B cell (primary cell): ENCODE measurements at regions not wholly inside any gene's neighbourhood (a gene's known extent, or its start where the extent isn't known, plus 50 kb on each side); places are given as distances from the start of the nearest gene placed in this dataset.

ENCODE experiments used
- ATAC-seq: fragments of 200-7000 bp; cut with Tn5 transposase; one replicate; pipeline ENCODE4 v1.10.0; 2021; ENCODE audit warnings: low read depth, mild to moderate bottlenecking, moderate number of reproducible peaks, moderate library complexity
- CTCF ChIA-PET: fragments of 350-600 bp; sonication (Branson Sonifier 250); formaldehyde crosslinking; loops from one replicate; lab custom pipeline; 2021; ENCODE audit warnings: antibody characterized with exemption, inconsistent platforms; lab: Charles Lee
- POLR2A ChIA-PET: fragments of 350-600 bp; sonication (Branson Sonifier 250); formaldehyde crosslinking; loops from one replicate; lab custom pipeline; 2021; ENCODE audit warnings: antibody characterized with exemption; lab: Charles Lee
- DNase-seq: peaks from one replicate; pipeline ENCODE4 v3.0.0; 2013
- H2AFZ ChIP-seq: 2 replicates; pipeline ENCODE4 v1.6.1; 2012; ENCODE audit warnings: mild to moderate bottlenecking, low read depth, low read length; ENCODE audit not compliant: insufficient read depth, poor library complexity, severe bottlenecking
- H3K27ac ChIP-seq, 2 donors: 1 replicate in 1 of 2; 2 replicates in 1 of 2; pipeline ENCODE4 v1.5.1; 2012 to 2013; ENCODE audit warnings: low read length in 2 of 2, mild to moderate bottlenecking in 2 of 2, moderate library complexity in 1 of 2
- H3K27me3 ChIP-seq, 4 experiments: fragments of 200-600 bp in 1 of 4; sonication (generic) in 1 of 4; replicated peaks in 1 of 4; 1 replicate in 2 of 4; 2 replicates in 2 of 4; pipeline versions ENCODE4 v1.6.1 to v1.7.0; 2013 to 2016; ENCODE audit warnings: low read length in 3 of 4, mild to moderate bottlenecking in 2 of 4, mixed read lengths in 1 of 4, moderate library complexity in 1 of 4; ENCODE audit not compliant: insufficient read depth in 4 of 4, control insufficient read depth in 3 of 4; ENCODE audit errors: control extremely low read depth in 1 of 4
- H3K36me3 ChIP-seq, 2 experiments: replicated peaks in 1 of 2; 1 replicate in 1 of 2; 2 replicates in 1 of 2; pipeline versions ENCODE4 v1.6.1 to v1.7.1; 2013; ENCODE audit warnings: low read length in 1 of 2; ENCODE audit not compliant: insufficient read depth in 2 of 2, control insufficient read depth in 1 of 2; ENCODE audit errors: control extremely low read depth in 1 of 2, extremely low read depth in 1 of 2
- H3K4me1 ChIP-seq, 2 donors: fragments of 200-600 bp in 1 of 2; sonication (generic) in 1 of 2; 1 replicate in 1 of 2; 2 replicates in 1 of 2; pipeline versions ENCODE4 v1.5.1 to v1.6.1; 2013 to 2017; ENCODE audit warnings: low read length in 2 of 2; ENCODE audit not compliant: control insufficient read depth in 2 of 2, insufficient read depth in 2 of 2
- H3K4me2 ChIP-seq: replicated peaks from 2 replicates; pipeline ENCODE3; 2012; ENCODE audit warnings: mild to moderate bottlenecking, low read depth, low read length; ENCODE audit not compliant: poor library complexity, severe bottlenecking
- H3K4me3 ChIP-seq, 5 experiments: fragments of 200-600 bp in 1 of 5; sonication (generic) in 1 of 5; 1 replicate in 3 of 5; 2 replicates in 2 of 5; pipeline versions ENCODE4 v1.5.1 to v1.7.0; 2011 to 2016; ENCODE audit warnings: low read length in 4 of 5, mild to moderate bottlenecking in 4 of 5, low read depth in 2 of 5, control low read depth in 1 of 5, moderate library complexity in 1 of 5; ENCODE audit not compliant: insufficient read depth in 1 of 5; ENCODE audit errors: control extremely low read depth in 1 of 5, extremely low read depth in 1 of 5
- H3K79me2 ChIP-seq: fragments of 200-600 bp; sonication (generic); one replicate; pipeline ENCODE4 v1.6.0; 2016; ENCODE audit warnings: low read length; ENCODE audit not compliant: control insufficient read depth, insufficient read depth
- H3K9ac ChIP-seq: fragments of 200-600 bp; sonication (generic); 2 replicates; pipeline ENCODE4 v1.6.1; 2017; ENCODE audit warnings: mild to moderate bottlenecking, low read length, moderate library complexity
- H3K9me3 ChIP-seq, 3 donors: one replicate each; pipeline versions ENCODE4 v1.6.1 to v1.7.1; 2013; ENCODE audit warnings: low read length in 2 of 3; ENCODE audit not compliant: control insufficient read depth in 2 of 3, insufficient read depth in 1 of 3; ENCODE audit errors: control extremely low read depth in 1 of 3
- H4K20me1 ChIP-seq: 2 replicates; pipeline ENCODE4 v1.6.0; 2012; ENCODE audit warnings: mild to moderate bottlenecking, low read length; ENCODE audit not compliant: insufficient read depth, control insufficient read depth, poor library complexity, severe bottlenecking
- H3K27ac Mint-ChIP-seq: one replicate; pipeline ENCODE4 v1.8.0; 2021; ENCODE audit warnings: mixed read lengths
- H3K27me3 Mint-ChIP-seq: one replicate; pipeline ENCODE4 v1.8.0; 2021; ENCODE audit warnings: mixed read lengths
- H3K4me1 Mint-ChIP-seq: one replicate; pipeline ENCODE4 v1.8.0; 2021; ENCODE audit warnings: mixed read lengths
- H3K4me3 Mint-ChIP-seq: one replicate; pipeline ENCODE4 v1.8.0; 2021; ENCODE audit warnings: mixed read lengths
- H3K9me3 Mint-ChIP-seq: one replicate; pipeline ENCODE4 v1.8.0; 2022; ENCODE audit warnings: mixed read lengths; ENCODE audit not compliant: insufficient read depth
- CTCF ChIP-seq: fragments of 200-600 bp; IDR thresholded peaks from one replicate; pipeline ENCODE4 v1.8.0; 2022; ENCODE audit warnings: antibody characterized with exemption, mild to moderate bottlenecking
- EZH2 ChIP-seq: IDR thresholded peaks from 2 replicates; pipeline ENCODE4 v1.6.1; 2012; ENCODE audit warnings: borderline replicate concordance, low read depth, mild to moderate bottlenecking, moderate library complexity, low read length; ENCODE audit not compliant: insufficient read depth, poor library complexity, severe bottlenecking
- WGBS: methylation state at CpG from one replicate; pipeline ENCODE4 v1.1.5; 2013; ENCODE audit warnings: missing lambda C conversion rate; ENCODE audit not compliant: insufficient coverage; 5-methylcytosine and 5-hydroxymethylcytosine counted together
- intact Hi-C: fragments of 100-400 bp; cut with micrococcal nuclease; formaldehyde crosslinking; loops from one replicate; pipeline ENCODE4 v1.10.0; 2022

- Mint-ChIP-seq H3K27me3 (no peaks in the 10 kb centered on the region), H3K4me1 (peaks cover 37% of the 10 kb centered on the region), H3K9me3 (no peaks in the 10 kb centered on the region), H3K4me3 (peak overlapping the region; percentile 92), H3K27ac (peak overlapping the region; percentile 90)
- H3K27ac ChIP-seq = peak overlapping the region; percentile 39 to 74
- H3K4me1 ChIP-seq = peaks cover 19 to 24% of the 10 kb centered on the region in 2 donors
- H3K27me3 ChIP-seq = no peaks in the 10 kb centered on the region
- ChIA-PET CTCF (interaction anchor here (0.6 kb wide), 1 partner anchor 29 kb away, joined by 3 read pairs; no protein-coding TSS in a partner anchor), POLR2A (interaction anchor here (0.6 to 1.4 kb wide), 3 partner anchors 90 to 489 kb away, joined by 3 to 7 read pairs (median 3); partner anchors contain the start of gene IFRD1)
- H3K9me3 ChIP-seq = no peaks in the 10 kb centered on the region
- H2AFZ ChIP-seq = peak overlapping the region; percentile 95
- peak; percentile 97 for ATAC-seq
- DNase-seq = peak; percentile 98
- peak overlapping the region; percentile 78 for H3K4me2 ChIP-seq
- under 1% methylated on average over 53 of the region's 55 CpGs for WGBS
- TF ChIP-seq CTCF (no peak), EZH2 (no peak)
- peaks cover 52% of the 10 kb centered on the region for H3K79me2 ChIP-seq
- H4K20me1 ChIP-seq = peaks cover 3% of the 10 kb centered on the region
- H3K9ac ChIP-seq = peak overlapping the region; percentile 84
- peak overlapping the region; percentile 82 to 96 (median 91) for H3K4me3 ChIP-seq
- H3K36me3 ChIP-seq = no peaks in the 10 kb centered on the region
- intact Hi-C loops = loop anchor here (1.0 to 5.0 kb wide), 6 partner anchors 42 to 1377 kb away; partner anchors contain the start of genes IFRD1, IMMP2L, SMIM30 and TMEM168
Observed at GRCh38 chr7:112939574-112940313, 146.9 kb downstream of the GPR85 start.
